ENCODE measurements at regions not wholly inside any gene's neighbourhood (a gene's known extent, or its start where the extent isn't known, plus 50 kb on each side); places are given as distances from the start of the nearest gene placed in this dataset.

- TF ChIP-seq NR2F2 (IDR thresholded peaks at IDR 0.05) (no peak), GABPA (IDR thresholded peaks at IDR 0.05 in 1 of 2, conservative IDR thresholded peaks at IDR 0.05 in 1 of 2) (no peak)
Measured at GRCh38 chr2:139367416-139367815, 587.2 kb upstream of the NXPH2 start.

Data from liver (tissue), 2 donors.